ENCODE measurements at regions not wholly inside any gene's neighbourhood (a gene's known extent, or its start where the extent isn't known, plus 50 kb on each side); places are given as distances from the start of the nearest gene placed in this dataset.

DNA sequence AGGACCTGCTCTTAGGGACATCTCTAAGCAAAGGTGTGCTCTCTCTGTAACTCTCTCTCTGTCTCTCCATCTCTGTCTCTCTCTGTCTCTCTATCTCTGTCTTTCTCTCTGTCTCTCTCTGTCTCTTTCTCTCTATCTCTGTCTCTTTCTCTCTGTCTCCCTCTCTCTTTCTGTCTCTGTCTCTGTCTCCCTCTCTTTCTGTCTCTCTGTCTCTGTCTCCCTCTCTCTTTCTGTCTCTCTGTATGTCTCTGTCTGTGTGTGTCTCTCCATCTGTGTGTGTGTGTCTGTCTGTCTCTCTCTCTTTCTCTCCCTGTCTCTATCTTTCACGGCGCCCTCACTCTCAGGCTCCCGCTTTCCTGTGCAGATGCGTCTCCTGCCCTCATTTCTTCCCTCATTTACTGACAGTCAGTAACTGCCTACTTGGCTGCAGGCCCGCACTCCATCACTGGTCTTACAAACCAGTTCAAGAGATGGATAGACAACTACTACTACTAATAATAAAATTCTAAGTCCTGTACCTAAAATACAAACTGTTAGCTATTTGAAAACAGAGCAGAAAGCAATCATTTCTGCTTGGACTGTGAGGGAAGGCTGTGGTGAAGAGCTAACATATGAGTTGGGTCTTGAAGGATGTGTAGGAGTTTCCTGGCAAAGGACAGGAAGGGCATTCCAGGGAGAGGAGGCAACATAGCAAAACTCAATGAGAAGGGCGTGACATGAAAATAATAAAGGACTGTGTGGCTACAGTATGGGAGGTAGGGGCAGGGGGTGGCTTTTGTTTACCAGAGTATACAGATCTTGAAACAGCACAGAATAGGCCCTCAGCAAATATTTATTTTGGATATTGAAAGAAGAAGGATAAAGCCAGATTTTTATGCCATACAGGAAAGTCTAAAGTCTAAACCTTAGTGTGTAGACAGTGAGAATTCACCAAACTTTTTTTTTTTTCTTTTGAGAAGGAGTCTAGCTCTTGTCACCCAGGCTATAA, 67.8 kb upstream of the TAB2 start:
- TF ChIP-seq, protein P1, sequence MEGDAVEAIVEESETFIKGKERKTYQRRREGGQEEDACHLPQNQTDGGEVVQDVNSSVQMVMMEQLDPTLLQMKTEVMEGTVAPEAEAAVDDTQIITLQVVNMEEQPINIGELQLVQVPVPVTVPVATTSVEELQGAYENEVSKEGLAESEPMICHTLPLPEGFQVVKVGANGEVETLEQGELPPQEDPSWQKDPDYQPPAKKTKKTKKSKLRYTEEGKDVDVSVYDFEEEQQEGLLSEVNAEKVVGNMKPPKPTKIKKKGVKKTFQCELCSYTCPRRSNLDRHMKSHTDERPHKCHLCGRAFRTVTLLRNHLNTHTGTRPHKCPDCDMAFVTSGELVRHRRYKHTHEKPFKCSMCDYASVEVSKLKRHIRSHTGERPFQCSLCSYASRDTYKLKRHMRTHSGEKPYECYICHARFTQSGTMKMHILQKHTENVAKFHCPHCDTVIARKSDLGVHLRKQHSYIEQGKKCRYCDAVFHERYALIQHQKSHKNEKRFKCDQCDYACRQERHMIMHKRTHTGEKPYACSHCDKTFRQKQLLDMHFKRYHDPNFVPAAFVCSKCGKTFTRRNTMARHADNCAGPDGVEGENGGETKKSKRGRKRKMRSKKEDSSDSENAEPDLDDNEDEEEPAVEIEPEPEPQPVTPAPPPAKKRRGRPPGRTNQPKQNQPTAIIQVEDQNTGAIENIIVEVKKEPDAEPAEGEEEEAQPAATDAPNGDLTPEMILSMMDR (IDR thresholded peaks at IDR 0.05) = no peak
- no peak for TF ChIP-seq POLR2A (IDR thresholded peaks at IDR 0.05)
